ENCODE measurements at regions not wholly inside any gene's neighbourhood (a gene's known extent, or its start where the extent isn't known, plus 50 kb on each side); places are given as distances from the start of the nearest gene placed in this dataset.
"Not testable (repeated sequence)": the region's sequence is repeated elsewhere in the genome, so short reads cannot be mapped to it uniquely, and the experiment has no call there.

DNA sequence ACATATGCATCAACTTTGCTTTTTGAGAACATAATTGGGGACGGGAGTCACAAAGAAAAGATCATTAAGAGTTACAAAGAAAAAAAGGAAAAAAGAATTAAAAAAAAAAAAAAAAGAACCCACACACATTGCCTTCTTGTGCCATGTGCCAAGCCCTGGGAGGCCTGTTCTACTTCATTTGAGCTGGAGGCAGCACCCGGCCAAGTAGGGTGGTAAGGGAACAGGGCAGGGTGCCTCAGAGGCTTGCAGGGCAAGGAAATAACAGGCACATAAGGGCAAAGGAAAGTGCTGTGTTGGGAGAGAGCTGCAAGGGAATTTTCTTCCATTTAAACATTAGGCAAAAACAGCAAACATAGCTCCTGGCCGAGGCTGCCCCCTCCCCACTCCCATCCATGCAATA is 418.0 kb downstream of the TMEM182 start:
- H2AFZ ChIP-seq (ENCODE audit: low read depth, low read length): no peak overlapping the region
- H4K20me1 ChIP-seq (ENCODE audit: insufficient read depth, low read length): no peaks in the 10 kb centered on the region
- ATAC-seq (ENCODE audit: insufficient read depth, low read depth): no peak
- no peaks in the 10 kb centered on the region for H3K9me3 ChIP-seq (ENCODE audit: insufficient read depth, low read length, severe bottlenecking)
- no peak overlapping the region for H3K27ac ChIP-seq (ENCODE audit: low read length)
- no peaks in the 10 kb centered on the region for H3K36me3 ChIP-seq (ENCODE audit: insufficient read depth, low read length)
- H3K9ac ChIP-seq (ENCODE audit: low read depth, low read length): no peak overlapping the region
- H3K79me2 ChIP-seq (ENCODE audit: insufficient read depth, low read length): no peaks in the 10 kb centered on the region
- H3K27me3 ChIP-seq (ENCODE audit: insufficient read depth, low read length, poor library complexity): no peaks in the 10 kb centered on the region
- DNase-seq: no peak
- no peaks in the 10 kb centered on the region for H3K4me1 ChIP-seq (ENCODE audit: insufficient read depth, low read length)
- no peak for TF ChIP-seq EZH2 (IDR thresholded peaks at IDR 0.05; ENCODE audit: borderline replicate concordance, low read depth, low read length, severe bottlenecking)
- TF ChIP-seq, protein P1, sequence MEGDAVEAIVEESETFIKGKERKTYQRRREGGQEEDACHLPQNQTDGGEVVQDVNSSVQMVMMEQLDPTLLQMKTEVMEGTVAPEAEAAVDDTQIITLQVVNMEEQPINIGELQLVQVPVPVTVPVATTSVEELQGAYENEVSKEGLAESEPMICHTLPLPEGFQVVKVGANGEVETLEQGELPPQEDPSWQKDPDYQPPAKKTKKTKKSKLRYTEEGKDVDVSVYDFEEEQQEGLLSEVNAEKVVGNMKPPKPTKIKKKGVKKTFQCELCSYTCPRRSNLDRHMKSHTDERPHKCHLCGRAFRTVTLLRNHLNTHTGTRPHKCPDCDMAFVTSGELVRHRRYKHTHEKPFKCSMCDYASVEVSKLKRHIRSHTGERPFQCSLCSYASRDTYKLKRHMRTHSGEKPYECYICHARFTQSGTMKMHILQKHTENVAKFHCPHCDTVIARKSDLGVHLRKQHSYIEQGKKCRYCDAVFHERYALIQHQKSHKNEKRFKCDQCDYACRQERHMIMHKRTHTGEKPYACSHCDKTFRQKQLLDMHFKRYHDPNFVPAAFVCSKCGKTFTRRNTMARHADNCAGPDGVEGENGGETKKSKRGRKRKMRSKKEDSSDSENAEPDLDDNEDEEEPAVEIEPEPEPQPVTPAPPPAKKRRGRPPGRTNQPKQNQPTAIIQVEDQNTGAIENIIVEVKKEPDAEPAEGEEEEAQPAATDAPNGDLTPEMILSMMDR (IDR thresholded peaks at IDR 0.05; ENCODE audit: borderline replicate concordance, extremely low read depth, low read length, poor library complexity, severe bottlenecking): no peak
- H3K4me2 ChIP-seq (ENCODE audit: insufficient read depth, low read length): no peak overlapping the region
- H3K4me3 ChIP-seq (ENCODE audit: low read depth in 1 of 2, low read length in 2 of 2): no peak overlapping the region

DNA sequence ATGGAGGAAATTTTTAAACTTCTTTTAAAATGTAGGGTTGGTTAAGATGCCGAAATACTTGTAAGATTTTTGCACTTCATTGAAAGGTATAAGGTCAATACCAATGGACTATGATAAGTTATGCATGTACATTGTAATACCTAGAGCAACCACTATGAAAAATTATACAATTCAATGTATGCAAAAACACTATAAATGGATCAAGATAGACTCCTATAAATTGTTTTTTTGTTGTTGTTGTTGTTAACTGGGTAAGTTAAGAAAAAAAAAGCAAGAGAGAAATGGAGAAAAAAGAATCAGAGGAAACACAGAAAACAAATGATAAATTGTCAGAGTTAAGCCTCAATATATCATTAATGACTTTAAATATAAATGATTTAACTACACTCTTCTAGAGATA is 421.2 kb downstream of the TMEM182 start:
- H4K20me1 ChIP-seq (ENCODE audit: insufficient read depth, low read length): no peaks in the 10 kb centered on the region
- no peak for DNase-seq
- no peak overlapping the region for H2AFZ ChIP-seq (ENCODE audit: low read depth, low read length)
- H3K4me2 ChIP-seq (ENCODE audit: insufficient read depth, low read length): no peak overlapping the region
- H3K4me3 ChIP-seq (ENCODE audit: low read depth in 1 of 2, low read length in 2 of 2): no peak overlapping the region
- no peaks in the 10 kb centered on the region for H3K36me3 ChIP-seq (ENCODE audit: insufficient read depth, low read length)
- no peak overlapping the region for H3K27ac ChIP-seq (ENCODE audit: low read length)
- H3K27me3 ChIP-seq (ENCODE audit: insufficient read depth, low read length, poor library complexity): no peaks in the 10 kb centered on the region
- H3K9me3 ChIP-seq (ENCODE audit: insufficient read depth, low read length, severe bottlenecking): no peaks in the 10 kb centered on the region
- no peak for ATAC-seq (ENCODE audit: insufficient read depth, low read depth)
- H3K79me2 ChIP-seq (ENCODE audit: insufficient read depth, low read length): no peaks in the 10 kb centered on the region
- TF ChIP-seq, protein P1 (IDR thresholded peaks at IDR 0.05; ENCODE audit: borderline replicate concordance, extremely low read depth, low read length, poor library complexity, severe bottlenecking): peak; percentile 3
- TF ChIP-seq EZH2 (IDR thresholded peaks at IDR 0.05; ENCODE audit: borderline replicate concordance, low read depth, low read length, severe bottlenecking): no peak
- H3K9ac ChIP-seq (ENCODE audit: low read depth, low read length): no peak overlapping the region
- H3K4me1 ChIP-seq (ENCODE audit: insufficient read depth, low read length): no peaks in the 10 kb centered on the region

DNA sequence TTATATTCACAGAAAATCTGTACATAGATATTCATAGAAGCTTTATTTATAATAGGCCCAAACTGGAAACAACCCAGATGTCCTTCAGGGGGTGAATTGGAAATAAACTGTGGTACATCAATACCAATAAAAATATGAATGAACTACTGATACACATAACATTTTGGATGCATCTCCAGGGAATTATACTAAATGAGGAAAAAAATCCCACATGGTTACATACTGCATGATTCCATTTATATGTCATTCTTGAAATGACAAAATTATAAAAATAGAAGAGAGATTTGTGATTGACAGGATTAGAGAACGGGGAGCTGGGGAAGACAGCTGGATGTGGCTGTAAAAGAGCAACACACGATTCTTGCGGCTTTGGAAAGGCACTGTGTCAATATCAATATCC is 435.0 kb downstream of the TMEM182 start:
- Histone ChIP-seq H3K4me2 (ENCODE audit: insufficient read depth, low read length) (no peak overlapping the region), H3K27ac (ENCODE audit: low read length) (no peak overlapping the region), H3K36me3 (ENCODE audit: insufficient read depth, low read length) (no peaks in the 10 kb centered on the region), H2AFZ (ENCODE audit: low read depth, low read length) (no peak overlapping the region), H3K4me1 (ENCODE audit: insufficient read depth, low read length) (no peaks in the 10 kb centered on the region), H3K9me3 (ENCODE audit: insufficient read depth, low read length, severe bottlenecking) (no peaks in the 10 kb centered on the region), H3K79me2 (ENCODE audit: insufficient read depth, low read length) (no peaks in the 10 kb centered on the region), H4K20me1 (ENCODE audit: insufficient read depth, low read length) (no peaks in the 10 kb centered on the region), H3K9ac (ENCODE audit: low read depth, low read length) (no peak overlapping the region), H3K27me3 (ENCODE audit: insufficient read depth, low read length, poor library complexity) (no peaks in the 10 kb centered on the region), H3K4me3 (ENCODE audit: low read depth in 1 of 2, low read length in 2 of 2) (no peak overlapping the region)
- DNase-seq: no peak
- TF ChIP-seq, protein P1 (IDR thresholded peaks at IDR 0.05; ENCODE audit: borderline replicate concordance, extremely low read depth, low read length, poor library complexity, severe bottlenecking): no peak
- TF ChIP-seq EZH2 (IDR thresholded peaks at IDR 0.05; ENCODE audit: borderline replicate concordance, low read depth, low read length, severe bottlenecking): no peak
- ATAC-seq (ENCODE audit: insufficient read depth, low read depth): no peak

DNA sequence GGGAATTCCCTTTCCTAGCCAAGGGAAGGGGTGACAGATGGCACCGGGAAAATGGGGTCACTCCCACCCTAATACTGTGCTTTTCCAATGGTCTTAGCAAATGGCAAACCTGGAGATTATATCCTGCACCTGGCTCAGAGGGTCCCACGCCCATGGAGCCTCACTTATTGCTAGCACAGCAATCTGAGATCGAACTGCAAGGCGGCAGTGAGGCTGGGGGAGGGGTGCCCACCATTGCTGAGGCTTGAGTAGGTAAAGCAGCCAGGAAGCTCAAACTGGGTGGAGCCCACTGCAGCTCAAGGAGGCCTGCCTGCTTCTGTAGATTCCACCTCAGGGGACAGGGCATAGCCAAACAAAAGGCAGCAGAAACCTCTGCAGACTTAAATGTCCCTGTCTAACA is 438.9 kb downstream of the TMEM182 start:
- not testable (repeated sequence) for H3K4me1 ChIP-seq (ENCODE audit: insufficient read depth, low read length); H4K20me1 ChIP-seq (ENCODE audit: insufficient read depth, low read length); DNase-seq; H3K9ac ChIP-seq (ENCODE audit: low read depth, low read length); H3K4me2 ChIP-seq (ENCODE audit: insufficient read depth, low read length); H3K4me3 ChIP-seq (ENCODE audit: low read depth in 1 of 2, low read length in 2 of 2); H3K79me2 ChIP-seq (ENCODE audit: insufficient read depth, low read length); H3K9me3 ChIP-seq (ENCODE audit: insufficient read depth, low read length, severe bottlenecking); ATAC-seq (ENCODE audit: insufficient read depth, low read depth); H2AFZ ChIP-seq (ENCODE audit: low read depth, low read length); H3K27me3 ChIP-seq (ENCODE audit: insufficient read depth, low read length, poor library complexity); H3K36me3 ChIP-seq (ENCODE audit: insufficient read depth, low read length); H3K27ac ChIP-seq (ENCODE audit: low read length)

All from DND-41 (cell line).